Colonic mucosa (tissue), 4 donors: ENCODE measurements at regions not wholly inside any gene's neighbourhood (a gene's known extent, or its start where the extent isn't known, plus 50 kb on each side); places are given as distances from the start of the nearest gene placed in this dataset.

Experiments used
- DNase-seq: peaks from one replicate; pipeline ENCODE4 v3.0.0-alpha.2; 2020
- H3K27ac ChIP-seq: fragments of 200-600 bp; one replicate; pipeline ENCODE4 v1.8.0; 2021
- H3K27me3 ChIP-seq: fragments of 200-600 bp; one replicate; pipeline ENCODE4 v1.8.0; 2021
- H3K36me3 ChIP-seq: fragments of 200-600 bp; one replicate; pipeline ENCODE4 v1.8.0; 2021
- H3K4me1 ChIP-seq: fragments of 200-600 bp; one replicate; pipeline ENCODE4 v1.8.0; 2021; ENCODE audit warnings: mild to moderate bottlenecking
- H3K4me3 ChIP-seq: fragments of 200-600 bp; one replicate; pipeline ENCODE4 v1.8.0; 2021
- H3K9ac ChIP-seq, 2 donors: one replicate each; pipeline ENCODE4 v1.7.0; 2013; ENCODE audit warnings: control low read depth in 2 of 2, low read depth in 2 of 2, low read length in 2 of 2
- H3K9me3 ChIP-seq: fragments of 200-600 bp; one replicate; pipeline ENCODE4 v1.8.0; 2021
- intact Hi-C: fragments of 100-400 bp; cut with DNase I; formaldehyde crosslinking; loops from one replicate; pipeline ENCODE4 v1.14.1; 2022
- TF ChIP-seq, protein P1 (sequence below): fragments of 200-600 bp; IDR thresholded peaks from one replicate; pipeline ENCODE4 v1.8.0; 2022; ENCODE audit warnings: antibody characterized with exemption, mild to moderate bottlenecking
- donor health status: healthy.
- donor health status: DM: no; HTN: no; CAD: no.
- donor health status: DM: no; HTN: no; CAD: no.

DNA sequence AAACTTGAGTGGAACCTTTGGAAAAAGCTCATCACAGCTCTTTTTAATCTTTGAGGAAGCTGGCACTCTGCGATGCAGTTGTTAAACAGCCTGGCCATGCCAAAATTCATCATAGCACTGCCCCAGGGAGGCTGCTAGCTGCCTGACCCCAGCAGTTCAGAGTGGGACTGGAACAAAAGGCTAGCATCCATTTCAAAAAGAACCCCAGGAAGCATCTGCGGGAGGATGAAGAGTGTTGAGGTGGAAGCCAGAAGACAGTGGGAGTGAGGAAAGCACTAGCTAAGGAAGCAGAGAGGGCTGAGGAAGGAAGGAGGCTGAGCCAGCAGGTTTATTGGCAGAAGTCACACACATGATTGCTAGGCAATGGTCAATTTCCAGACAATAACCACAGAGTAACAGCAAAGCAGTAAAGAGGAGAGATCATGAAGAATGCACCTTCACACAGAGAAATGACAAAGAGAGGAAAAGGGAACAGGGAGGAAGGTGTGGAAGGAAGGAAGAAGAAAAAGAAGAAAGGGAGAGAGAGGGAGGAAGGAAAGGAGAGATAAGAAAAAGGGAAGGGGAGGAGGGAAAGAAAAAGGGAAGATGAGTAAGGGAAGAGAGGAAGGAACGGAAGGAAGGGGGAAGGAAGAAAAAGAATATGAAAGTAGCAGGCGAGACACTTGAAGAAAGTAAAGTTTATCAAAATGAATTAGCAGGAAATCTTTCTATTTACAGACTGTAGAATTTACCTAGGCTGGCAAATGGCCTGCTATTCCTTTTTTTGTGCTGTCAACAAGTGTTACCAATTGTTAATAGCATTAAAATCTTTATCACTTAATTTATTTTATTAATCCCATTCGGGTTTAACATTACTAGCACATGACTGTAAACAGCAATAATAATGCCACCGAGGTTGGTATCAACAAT, 270.0 kb upstream of the PSMD7 start:
- Histone ChIP-seq H3K4me3 (no peak overlapping the region), H3K4me1 (no peaks in the 10 kb centered on the region), H3K9ac (no peak overlapping the region), H3K27ac (no peak overlapping the region), H3K9me3 (no peaks in the 10 kb centered on the region), H3K27me3 (no peaks in the 10 kb centered on the region), H3K36me3 (no peaks in the 10 kb centered on the region)
- intact Hi-C loops, result no loop called here
- TF ChIP-seq, protein P1, sequence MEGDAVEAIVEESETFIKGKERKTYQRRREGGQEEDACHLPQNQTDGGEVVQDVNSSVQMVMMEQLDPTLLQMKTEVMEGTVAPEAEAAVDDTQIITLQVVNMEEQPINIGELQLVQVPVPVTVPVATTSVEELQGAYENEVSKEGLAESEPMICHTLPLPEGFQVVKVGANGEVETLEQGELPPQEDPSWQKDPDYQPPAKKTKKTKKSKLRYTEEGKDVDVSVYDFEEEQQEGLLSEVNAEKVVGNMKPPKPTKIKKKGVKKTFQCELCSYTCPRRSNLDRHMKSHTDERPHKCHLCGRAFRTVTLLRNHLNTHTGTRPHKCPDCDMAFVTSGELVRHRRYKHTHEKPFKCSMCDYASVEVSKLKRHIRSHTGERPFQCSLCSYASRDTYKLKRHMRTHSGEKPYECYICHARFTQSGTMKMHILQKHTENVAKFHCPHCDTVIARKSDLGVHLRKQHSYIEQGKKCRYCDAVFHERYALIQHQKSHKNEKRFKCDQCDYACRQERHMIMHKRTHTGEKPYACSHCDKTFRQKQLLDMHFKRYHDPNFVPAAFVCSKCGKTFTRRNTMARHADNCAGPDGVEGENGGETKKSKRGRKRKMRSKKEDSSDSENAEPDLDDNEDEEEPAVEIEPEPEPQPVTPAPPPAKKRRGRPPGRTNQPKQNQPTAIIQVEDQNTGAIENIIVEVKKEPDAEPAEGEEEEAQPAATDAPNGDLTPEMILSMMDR, result no peak
- no peak for DNase-seq

DNA sequence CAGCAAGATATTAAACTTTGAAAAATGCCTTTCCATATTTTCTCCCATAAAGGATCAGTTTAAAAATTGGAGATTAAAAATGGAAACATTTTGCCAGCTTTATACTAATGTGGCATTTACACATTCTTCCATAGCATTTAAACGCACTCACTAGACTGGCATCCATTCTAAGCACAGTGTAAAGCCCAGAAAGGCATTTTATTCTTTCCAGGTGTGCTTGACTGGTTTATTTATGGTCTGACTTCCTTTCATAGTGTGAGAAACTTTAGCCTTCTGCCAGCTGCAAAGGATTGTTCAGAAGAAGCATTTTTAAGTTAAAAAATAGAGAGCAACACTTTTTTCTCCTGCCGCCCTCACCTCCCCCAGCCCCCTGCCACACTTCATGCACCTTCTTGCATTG, 271.7 kb upstream of the PSMD7 start:
- Histone ChIP-seq H3K27me3 (no peaks in the 10 kb centered on the region), H3K4me1 (no peaks in the 10 kb centered on the region), H3K4me3 (no peak overlapping the region), H3K36me3 (no peaks in the 10 kb centered on the region), H3K9ac (no peak overlapping the region), H3K27ac (no peak overlapping the region), H3K9me3 (no peaks in the 10 kb centered on the region)
- no peak for DNase-seq
- TF ChIP-seq, protein P1, result no peak
- intact Hi-C loops, result no loop called here

DNA sequence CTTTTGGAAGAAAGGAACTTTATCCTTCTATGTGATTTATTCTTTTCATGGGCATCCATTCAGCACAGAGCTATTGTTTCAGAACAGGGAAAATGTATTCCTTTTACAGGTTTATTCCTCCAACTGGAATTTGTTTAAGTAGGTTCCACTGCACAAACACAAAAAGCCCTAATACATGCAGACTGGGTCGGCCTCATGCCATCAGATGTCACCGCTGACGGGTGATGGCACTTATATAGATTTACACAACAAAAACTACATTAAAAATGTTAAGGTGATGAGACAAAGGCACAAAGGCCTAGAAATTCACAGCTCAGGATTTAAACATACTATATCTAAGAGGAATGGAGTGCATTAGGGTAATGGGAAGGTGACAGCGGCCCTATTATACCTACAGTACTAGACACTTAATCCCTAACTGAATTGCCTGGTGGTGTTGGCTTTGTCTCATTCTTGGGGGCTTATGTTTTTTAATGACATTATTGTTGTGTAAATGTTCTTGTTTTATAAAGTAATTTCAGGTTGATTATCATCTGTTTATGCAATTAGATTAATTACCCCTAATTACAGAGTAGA, 276.4 kb upstream of the PSMD7 start:
- intact Hi-C loops, result no loop called here
- Histone ChIP-seq H3K36me3 (no peaks in the 10 kb centered on the region), H3K27me3 (no peaks in the 10 kb centered on the region), H3K27ac (no peak overlapping the region), H3K9ac (no peak overlapping the region), H3K4me1 (no peaks in the 10 kb centered on the region), H3K9me3 (no peaks in the 10 kb centered on the region), H3K4me3 (no peak overlapping the region)
- DNase-seq, result no peak
- TF ChIP-seq, protein P1, result no peak

DNA sequence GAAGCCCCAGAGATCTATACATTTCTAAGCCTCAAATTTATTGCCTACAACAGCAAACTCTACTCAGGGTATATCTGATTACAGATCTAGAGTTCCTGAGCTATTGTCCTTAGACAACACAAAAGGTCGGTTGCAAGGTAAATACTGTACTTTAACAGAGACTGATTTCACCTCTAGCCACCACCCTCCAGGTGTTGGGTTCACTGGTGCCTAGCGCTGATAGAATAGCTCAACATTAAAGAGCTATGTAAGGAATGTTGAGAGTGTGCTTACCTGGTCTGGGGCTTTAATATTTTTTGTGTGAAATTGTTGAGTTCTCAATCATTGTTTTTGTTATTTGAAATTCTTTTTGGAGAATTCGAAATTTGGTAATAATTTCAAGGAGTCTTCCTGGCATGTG, 277.0 kb upstream of the PSMD7 start:
- intact Hi-C loops, result no loop called here
- Histone ChIP-seq H3K36me3 (no peaks in the 10 kb centered on the region), H3K4me3 (no peak overlapping the region), H3K27me3 (no peaks in the 10 kb centered on the region), H3K9me3 (no peaks in the 10 kb centered on the region), H3K9ac (no peak overlapping the region), H3K27ac (no peak overlapping the region), H3K4me1 (no peaks in the 10 kb centered on the region)
- TF ChIP-seq, protein P1, result no peak
- no peak for DNase-seq

DNA sequence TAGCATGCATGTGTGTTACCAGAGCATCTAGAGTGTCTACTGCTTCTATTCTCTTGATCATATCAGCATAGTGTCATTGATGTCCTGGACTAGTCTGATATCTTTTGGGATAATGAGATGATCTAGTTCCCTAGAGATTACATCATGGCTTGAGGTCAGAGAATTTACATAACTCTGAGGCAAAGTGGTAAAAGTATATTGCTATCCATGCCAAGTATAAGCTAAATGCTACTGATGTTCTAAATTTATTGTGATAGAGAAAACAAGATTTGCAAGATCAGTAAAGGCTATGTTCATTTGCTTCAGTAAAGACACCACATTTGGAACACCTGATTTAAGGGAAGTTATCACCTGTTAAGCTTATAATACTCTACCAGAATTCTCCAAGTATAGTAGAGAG, 280.7 kb upstream of the PSMD7 start:
- Histone ChIP-seq H3K4me3 (no peak overlapping the region), H3K36me3 (no peaks in the 10 kb centered on the region)

More for the DNA sequence above, 280.7 kb upstream of the PSMD7 start:
- Histone ChIP-seq H3K9ac (no peak overlapping the region), H3K9me3 (no peaks in the 10 kb centered on the region), H3K27me3 (no peaks in the 10 kb centered on the region), H3K4me1 (no peaks in the 10 kb centered on the region), H3K27ac (no peak overlapping the region)
- TF ChIP-seq, protein P1, result no peak
- intact Hi-C loops, result no loop called here
- DNase-seq, result no peak
